ENCODE measurements at regions not wholly inside any gene's neighbourhood (a gene's known extent, or its start where the extent isn't known, plus 50 kb on each side); places are given as distances from the start of the nearest gene placed in this dataset.
A peak's percentile ranks its signal among the peaks of the same experiment; 100 is the strongest.

- DNase-seq (ENCODE audit: low read depth in 1 of 2, low spot score in 1 of 2), result peak in 1 of 2 experiments; percentile 49
- TF ChIP-seq JUND (IDR thresholded peaks at IDR 0.05; ENCODE audit: low read depth), result no peak
- in situ Hi-C loops (cut with HindIII; ENCODE audit: low pct_unique_long_range_greater_than_20kb, low sequenced_read_pairs), result no loop called here
Observed at GRCh38 chr4:28686618-28687017, 1826.0 kb downstream of the STIM2 start.

GRCh38 chr4:28690890-28691289 lies 1830.2 kb downstream of the STIM2 start:
- TF ChIP-seq JUND (IDR thresholded peaks at IDR 0.05; ENCODE audit: low read depth), result no peak
- no peak for DNase-seq (ENCODE audit: low read depth in 1 of 2, low spot score in 1 of 2)
- in situ Hi-C loops (cut with HindIII; ENCODE audit: low pct_unique_long_range_greater_than_20kb, low sequenced_read_pairs), result no loop called here

- DNase-seq (ENCODE audit: low read depth in 1 of 2, low spot score in 1 of 2), result no peak
- in situ Hi-C loops (cut with HindIII; ENCODE audit: low pct_unique_long_range_greater_than_20kb, low sequenced_read_pairs), result no loop called here
- TF ChIP-seq JUND (IDR thresholded peaks at IDR 0.05; ENCODE audit: low read depth), result no peak
Observed at GRCh38 chr4:28702571-28702970, 1841.9 kb downstream of the STIM2 start.

- peak in 1 of 2 experiments; percentile 0 for DNase-seq (ENCODE audit: low read depth in 1 of 2, low spot score in 1 of 2)
- in situ Hi-C loops (cut with HindIII; ENCODE audit: low pct_unique_long_range_greater_than_20kb, low sequenced_read_pairs), result no loop called here
Observed at GRCh38 chr4:28709891-28710290, 1849.2 kb downstream of the STIM2 start.

GRCh38 chr4:28723371-28723770 lies 1862.7 kb downstream of the STIM2 start:
- in situ Hi-C loops (cut with HindIII; ENCODE audit: low pct_unique_long_range_greater_than_20kb, low sequenced_read_pairs), result no loop called here
- no peak for DNase-seq (ENCODE audit: low read depth in 1 of 2, low spot score in 1 of 2)
- no peak for TF ChIP-seq JUND (IDR thresholded peaks at IDR 0.05; ENCODE audit: low read depth)

More at GRCh38 chr4:28709891-28710290, 1849.2 kb downstream of the STIM2 start:
- no peak for TF ChIP-seq JUND (IDR thresholded peaks at IDR 0.05; ENCODE audit: low read depth)

- TF ChIP-seq JUND (IDR thresholded peaks at IDR 0.05; ENCODE audit: low read depth), result no peak
- in situ Hi-C loops (cut with HindIII; ENCODE audit: low pct_unique_long_range_greater_than_20kb, low sequenced_read_pairs), result no loop called here
- DNase-seq (ENCODE audit: low read depth in 1 of 2, low spot score in 1 of 2), result no peak
Observed at GRCh38 chr4:28724239-28724638, 1863.6 kb downstream of the STIM2 start.

GRCh38 chr4:28730304-28730703 lies 1869.7 kb downstream of the STIM2 start:
- no peak for DNase-seq (ENCODE audit: low read depth in 1 of 2, low spot score in 1 of 2)
- in situ Hi-C loops (cut with HindIII; ENCODE audit: low pct_unique_long_range_greater_than_20kb, low sequenced_read_pairs), result no loop called here
- no peak for TF ChIP-seq JUND (IDR thresholded peaks at IDR 0.05; ENCODE audit: low read depth)

- in situ Hi-C loops (cut with HindIII; ENCODE audit: low pct_unique_long_range_greater_than_20kb, low sequenced_read_pairs), result no loop called here
- no peak for DNase-seq (ENCODE audit: low read depth in 1 of 2, low spot score in 1 of 2)
- no peak for TF ChIP-seq JUND (IDR thresholded peaks at IDR 0.05; ENCODE audit: low read depth)
Observed at GRCh38 chr4:28744066-28744465, 1883.4 kb downstream of the STIM2 start.

- no peak for DNase-seq (ENCODE audit: low read depth in 1 of 2, low spot score in 1 of 2)
- in situ Hi-C loops (cut with HindIII; ENCODE audit: low pct_unique_long_range_greater_than_20kb, low sequenced_read_pairs), result no loop called here
- TF ChIP-seq JUND (IDR thresholded peaks at IDR 0.05; ENCODE audit: low read depth), result no peak
Observed at GRCh38 chr4:28754376-28754775, 1893.7 kb downstream of the STIM2 start.

GRCh38 chr4:28755081-28755480 lies 1894.4 kb downstream of the STIM2 start:
- TF ChIP-seq JUND (IDR thresholded peaks at IDR 0.05; ENCODE audit: low read depth), result no peak
- in situ Hi-C loops (cut with HindIII; ENCODE audit: low pct_unique_long_range_greater_than_20kb, low sequenced_read_pairs), result no loop called here

GRCh38 chr4:28759064-28759463 lies 1898.4 kb downstream of the STIM2 start:
- in situ Hi-C loops (cut with HindIII; ENCODE audit: low pct_unique_long_range_greater_than_20kb, low sequenced_read_pairs), result no loop called here
- no peak for DNase-seq (ENCODE audit: low read depth in 1 of 2, low spot score in 1 of 2)
- TF ChIP-seq JUND (IDR thresholded peaks at IDR 0.05; ENCODE audit: low read depth), result no peak

More at GRCh38 chr4:28755081-28755480, 1894.4 kb downstream of the STIM2 start:
- no peak for DNase-seq (ENCODE audit: low read depth in 1 of 2, low spot score in 1 of 2)

GRCh38 chr4:28760003-28760402 lies 1899.4 kb downstream of the STIM2 start:
- TF ChIP-seq JUND (IDR thresholded peaks at IDR 0.05; ENCODE audit: low read depth), result no peak
- no peak for DNase-seq (ENCODE audit: low read depth in 1 of 2, low spot score in 1 of 2)
- in situ Hi-C loops (cut with HindIII; ENCODE audit: low pct_unique_long_range_greater_than_20kb, low sequenced_read_pairs), result no loop called here

- no peak for DNase-seq (ENCODE audit: low read depth in 1 of 2, low spot score in 1 of 2)
- in situ Hi-C loops (cut with HindIII; ENCODE audit: low pct_unique_long_range_greater_than_20kb, low sequenced_read_pairs), result no loop called here
- TF ChIP-seq JUND (IDR thresholded peaks at IDR 0.05; ENCODE audit: low read depth), result no peak
Observed at GRCh38 chr4:28772066-28772465, 1911.4 kb downstream of the STIM2 start.

GRCh38 chr4:28772788-28773187 lies 1912.1 kb downstream of the STIM2 start:
- in situ Hi-C loops (cut with HindIII; ENCODE audit: low pct_unique_long_range_greater_than_20kb, low sequenced_read_pairs), result no loop called here
- no peak for TF ChIP-seq JUND (IDR thresholded peaks at IDR 0.05; ENCODE audit: low read depth)
- DNase-seq (ENCODE audit: low read depth in 1 of 2, low spot score in 1 of 2), result no peak
